Uterus (tissue), 3 donors: ENCODE measurements at regions not wholly inside any gene's neighbourhood (a gene's known extent, or its start where the extent isn't known, plus 50 kb on each side); places are given as distances from the start of the nearest gene placed in this dataset.
"Not testable (repeated sequence)": the region's sequence is repeated elsewhere in the genome, so short reads cannot be mapped to it uniquely, and the experiment has no call there.

Experiments used
- DNase-seq, 2 donors: peaks; one replicate each; pipeline ENCODE4 v3.0.0-alpha.2; 2019 to 2020
- H3K27ac ChIP-seq, 2 donors: fragments of 200-600 bp; sonication (generic); 1 replicate in 1 of 2; 2 replicates in 1 of 2; pipeline ENCODE4 v1.5.1; 2016 to 2018
- H3K27me3 ChIP-seq, 2 donors: fragments of 200-600 bp; sonication (generic); one replicate each; pipeline ENCODE4 v1.5.1; 2018 to 2019; ENCODE audit warnings: control low read depth in 1 of 2
- H3K36me3 ChIP-seq, 2 donors: fragments of 200-600 bp; sonication (generic); one replicate each; pipeline ENCODE4 v1.5.1; 2019; ENCODE audit warnings: control low read depth in 1 of 2
- H3K4me1 ChIP-seq, 2 donors: fragments of 200-600 bp; sonication (generic); one replicate each; pipeline ENCODE4 v1.5.1; 2018 to 2019; ENCODE audit warnings: control low read depth in 1 of 2
- H3K4me3 ChIP-seq, 2 donors: fragments of 200-600 bp; sonication (generic); 1 replicate in 1 of 2; 2 replicates in 1 of 2; pipeline ENCODE4 v1.5.1; 2018 to 2019; ENCODE audit warnings: mild to moderate bottlenecking in 1 of 2
- H3K9me3 ChIP-seq, 2 donors: fragments of 200-600 bp; sonication (generic); one replicate each; pipeline ENCODE4 v1.5.1; 2019; ENCODE audit warnings: control low read depth in 1 of 2
- POLR2A ChIP-seq, 2 donors: fragments of 450-650 bp; IDR thresholded peaks; one replicate each; pipeline ENCODE4 v1.6.1; 2016; ENCODE audit warnings: antibody characterized with exemption in 2 of 2, mild to moderate bottlenecking in 1 of 2, moderate library complexity in 1 of 2
- intact Hi-C: fragments of 100-400 bp; cut with DNase I; formaldehyde crosslinking; loops from one replicate; pipeline ENCODE4 v1.15.1; 2023; ENCODE audit warnings: low total_unique reads
- TF ChIP-seq, protein P1 (sequence below), 4 experiments: fragments of 200-600 bp in 2 of 4; fragments of 450-650 bp in 2 of 4; sonication (generic) in 2 of 4; IDR thresholded peaks; one replicate each; pipeline ENCODE4 v1.5.1; 2016 to 2019; ENCODE audit warnings: antibody characterized with exemption in 4 of 4, mild to moderate bottlenecking in 2 of 4, moderate library complexity in 1 of 4
- donor health status: DM: yes; HTN: yes; CAD: no.

DNA sequence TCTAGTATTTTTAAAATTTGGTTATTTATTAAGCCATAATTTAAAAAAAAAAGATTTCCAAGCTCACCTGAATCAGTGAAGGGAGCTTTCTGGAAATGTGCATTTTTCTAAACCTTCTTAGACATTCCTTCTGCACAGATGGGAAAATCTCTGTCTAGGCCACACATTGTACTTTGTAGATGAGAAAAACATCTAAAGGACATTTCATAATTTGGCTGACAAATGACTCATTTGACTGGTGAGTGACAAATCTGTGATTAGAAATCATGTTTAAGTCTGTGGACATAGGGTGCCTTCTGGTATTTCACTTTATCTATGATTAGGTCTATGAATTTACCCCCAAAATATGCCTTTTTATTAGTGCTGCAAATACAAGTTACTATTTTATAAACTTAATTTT lies 1044.9 kb upstream of the FLRT2 start:
- Histone ChIP-seq H3K9me3 (no peaks in the 10 kb centered on the region), H3K4me3 (no peak overlapping the region), H3K4me1 (no peaks in the 10 kb centered on the region), H3K27ac (no peak overlapping the region), H3K36me3 (no peaks in the 10 kb centered on the region), H3K27me3 (no peaks in the 10 kb centered on the region)
- DNase-seq: no peak
- intact Hi-C loops: no loop called here
- TF ChIP-seq, protein P1, sequence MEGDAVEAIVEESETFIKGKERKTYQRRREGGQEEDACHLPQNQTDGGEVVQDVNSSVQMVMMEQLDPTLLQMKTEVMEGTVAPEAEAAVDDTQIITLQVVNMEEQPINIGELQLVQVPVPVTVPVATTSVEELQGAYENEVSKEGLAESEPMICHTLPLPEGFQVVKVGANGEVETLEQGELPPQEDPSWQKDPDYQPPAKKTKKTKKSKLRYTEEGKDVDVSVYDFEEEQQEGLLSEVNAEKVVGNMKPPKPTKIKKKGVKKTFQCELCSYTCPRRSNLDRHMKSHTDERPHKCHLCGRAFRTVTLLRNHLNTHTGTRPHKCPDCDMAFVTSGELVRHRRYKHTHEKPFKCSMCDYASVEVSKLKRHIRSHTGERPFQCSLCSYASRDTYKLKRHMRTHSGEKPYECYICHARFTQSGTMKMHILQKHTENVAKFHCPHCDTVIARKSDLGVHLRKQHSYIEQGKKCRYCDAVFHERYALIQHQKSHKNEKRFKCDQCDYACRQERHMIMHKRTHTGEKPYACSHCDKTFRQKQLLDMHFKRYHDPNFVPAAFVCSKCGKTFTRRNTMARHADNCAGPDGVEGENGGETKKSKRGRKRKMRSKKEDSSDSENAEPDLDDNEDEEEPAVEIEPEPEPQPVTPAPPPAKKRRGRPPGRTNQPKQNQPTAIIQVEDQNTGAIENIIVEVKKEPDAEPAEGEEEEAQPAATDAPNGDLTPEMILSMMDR (IDR thresholded peaks at IDR 0.05): no peak
- no peak for TF ChIP-seq POLR2A (IDR thresholded peaks at IDR 0.05)

DNA sequence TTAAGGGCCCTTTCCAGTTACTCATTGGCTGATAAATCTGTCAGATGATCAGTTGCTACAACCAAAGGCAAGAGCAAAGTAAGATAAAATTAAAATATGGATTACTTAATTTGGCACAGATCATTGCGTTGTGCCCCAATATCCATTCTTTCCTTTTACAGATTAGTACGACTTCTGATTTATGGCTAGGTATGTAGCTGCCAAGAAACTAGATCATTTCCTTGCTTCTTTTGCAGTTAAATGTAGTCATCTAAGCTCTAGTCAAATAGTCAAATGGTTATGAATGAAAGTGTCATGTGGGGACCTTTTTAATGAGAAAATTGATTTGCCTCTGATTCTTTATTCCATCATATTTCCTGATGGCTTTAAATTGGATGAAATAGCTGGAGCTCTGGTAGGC lies 1039.9 kb upstream of the FLRT2 start:
- Histone ChIP-seq H3K36me3 (no peaks in the 10 kb centered on the region), H3K4me3 (no peak overlapping the region), H3K27me3 (no peaks in the 10 kb centered on the region), H3K27ac (no peak overlapping the region), H3K4me1 (no peaks in the 10 kb centered on the region), H3K9me3 (no peaks in the 10 kb centered on the region)
- no peak for TF ChIP-seq POLR2A (IDR thresholded peaks at IDR 0.05)
- TF ChIP-seq, protein P1 (IDR thresholded peaks at IDR 0.05): no peak
- DNase-seq: no peak
- intact Hi-C loops: no loop called here

DNA sequence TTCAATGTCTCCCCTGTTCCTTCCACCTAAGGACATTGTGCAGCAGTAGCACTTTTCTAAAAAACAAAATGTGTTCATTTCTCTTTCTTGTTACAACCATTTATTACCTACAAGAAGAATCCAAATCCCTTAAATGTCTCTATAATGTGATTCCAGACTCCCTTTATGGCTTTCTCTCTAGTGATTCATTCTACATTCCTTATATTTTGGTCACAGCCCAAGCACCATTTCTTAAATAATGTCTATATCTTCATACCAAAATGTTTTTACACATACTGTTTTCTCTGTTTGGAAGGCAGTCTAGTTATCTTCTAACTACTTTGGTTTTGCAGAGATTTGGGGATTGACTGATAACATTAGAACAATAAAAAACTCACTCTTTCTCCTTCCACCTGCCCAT lies 1037.3 kb upstream of the FLRT2 start:
- H3K27me3 ChIP-seq: no peaks in the 10 kb centered on the region
- no peaks in the 10 kb centered on the region for H3K4me1 ChIP-seq
- no peak for DNase-seq
- TF ChIP-seq, protein P1 (IDR thresholded peaks at IDR 0.05): no peak
- TF ChIP-seq POLR2A (IDR thresholded peaks at IDR 0.05): no peak
- H3K36me3 ChIP-seq: no peaks in the 10 kb centered on the region
- H3K27ac ChIP-seq: no peak overlapping the region
- intact Hi-C loops: no loop called here
- H3K4me3 ChIP-seq: no peak overlapping the region
- no peaks in the 10 kb centered on the region for H3K9me3 ChIP-seq

DNA sequence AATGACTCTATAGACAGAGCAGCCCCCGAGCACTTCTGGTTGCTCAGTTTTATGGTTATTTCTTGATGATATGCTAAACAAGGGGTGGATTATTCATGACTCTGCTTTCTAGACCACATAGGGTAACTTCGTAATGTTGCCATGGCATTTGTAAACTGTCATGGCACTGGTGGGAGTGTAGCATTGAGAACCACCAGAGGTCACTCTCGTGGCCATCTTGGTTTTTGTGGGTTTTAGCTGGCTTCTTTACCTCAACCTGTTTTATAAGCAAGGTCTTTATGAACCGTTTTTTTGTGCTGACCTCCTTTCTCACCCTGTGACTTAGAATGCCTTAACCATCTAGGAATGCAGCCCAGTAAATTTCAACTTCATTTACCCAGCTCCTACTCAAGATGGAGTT lies 1036.2 kb upstream of the FLRT2 start:
- intact Hi-C loops: no loop called here
- no peak for DNase-seq

DNA sequence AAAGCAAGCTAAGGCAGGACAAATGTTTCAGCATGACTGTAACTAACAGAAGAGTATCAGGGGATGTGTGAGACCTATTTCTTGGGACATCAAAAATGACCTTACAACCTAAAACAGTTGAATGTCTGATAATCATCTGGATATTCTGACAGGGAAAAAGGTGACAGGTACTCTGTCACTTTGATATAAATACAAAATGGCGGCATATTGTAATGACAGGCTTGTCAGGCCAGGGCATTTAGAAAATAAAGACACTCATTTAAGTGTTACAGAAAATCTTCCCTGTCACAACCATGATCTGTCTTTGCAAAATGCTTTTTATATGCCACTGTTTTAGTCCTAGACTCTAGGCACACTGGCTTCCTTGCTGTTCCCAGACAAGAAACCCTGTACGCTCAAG lies 1033.3 kb upstream of the FLRT2 start:
- TF ChIP-seq, protein P1 (IDR thresholded peaks at IDR 0.05): no peak
- no peak for TF ChIP-seq POLR2A (IDR thresholded peaks at IDR 0.05)
- H3K36me3 ChIP-seq: no peaks in the 10 kb centered on the region
- H3K9me3 ChIP-seq: no peaks in the 10 kb centered on the region
- H3K27me3 ChIP-seq: no peaks in the 10 kb centered on the region
- H3K4me3 ChIP-seq: no peak overlapping the region
- DNase-seq: no peak
- no peaks in the 10 kb centered on the region for H3K4me1 ChIP-seq
- H3K27ac ChIP-seq: no peak overlapping the region
- intact Hi-C loops: no loop called here

More for the DNA sequence above, 1036.2 kb upstream of the FLRT2 start:
- Histone ChIP-seq H3K27me3 (no peaks in the 10 kb centered on the region), H3K27ac (no peak overlapping the region), H3K4me1 (no peaks in the 10 kb centered on the region), H3K4me3 (no peak overlapping the region), H3K36me3 (no peaks in the 10 kb centered on the region), H3K9me3 (no peaks in the 10 kb centered on the region)
- TF ChIP-seq, protein P1 (IDR thresholded peaks at IDR 0.05): no peak
- TF ChIP-seq POLR2A (IDR thresholded peaks at IDR 0.05): no peak

- H3K4me3 ChIP-seq, H3K36me3 ChIP-seq, H3K27me3 ChIP-seq, H3K9me3 ChIP-seq, H3K27ac ChIP-seq, intact Hi-C loops, DNase-seq, H3K4me1 ChIP-seq: not testable (repeated sequence)
Observed at GRCh38 chr14:84512823-84513222, 1017.1 kb upstream of the FLRT2 start.
